GM23338 (cell line): ENCODE measurements at regions not wholly inside any gene's neighbourhood (a gene's known extent, or its start where the extent isn't known, plus 50 kb on each side); places are given as distances from the start of the nearest gene placed in this dataset.

ENCODE experiments used
- ATAC-seq: fragments of 200-7000 bp; cut with Tn5 transposase; 3 replicates; pipeline ENCODE4 v1.9.1; 2020
- DNase-seq: peaks from one replicate; pipeline ENCODE4 v3.0.0-alpha.2; 2015; ENCODE audit warnings: low spot score
- H2AFZ ChIP-seq: fragments of 200-600 bp; sonication (generic); 2 replicates; pipeline ENCODE4 v1.8.0; 2016; ENCODE audit warnings: antibody characterized with exemption, mild to moderate bottlenecking, moderate library complexity
- H3F3A ChIP-seq: fragments of 200-600 bp; sonication (generic); replicated peaks from 2 replicates; pipeline ENCODE4 v1.8.0; 2017; ENCODE audit warnings: antibody characterized with exemption, mixed run types, low read depth
- H3K27ac ChIP-seq: fragments of 200-600 bp; sonication (generic); 2 replicates; pipeline ENCODE4 v1.6.1; 2016; ENCODE audit warnings: low read depth
- H3K27me3 ChIP-seq: fragments of 200-600 bp; sonication (generic); 2 replicates; pipeline ENCODE4 v1.8.0; 2016; ENCODE audit warnings: mild to moderate bottlenecking, mixed run types, moderate library complexity; ENCODE audit not compliant: insufficient read depth
- H3K36me3 ChIP-seq: fragments of 200-600 bp; sonication (generic); 2 replicates; pipeline ENCODE4 v1.8.0; 2016; ENCODE audit warnings: mild to moderate bottlenecking; ENCODE audit not compliant: insufficient read depth
- H3K4me1 ChIP-seq: fragments of 200-600 bp; sonication (generic); 2 replicates; pipeline ENCODE4 v1.8.0; 2016; ENCODE audit warnings: mild to moderate bottlenecking, moderate library complexity; ENCODE audit not compliant: insufficient read depth
- H3K4me2 ChIP-seq: fragments of 200-600 bp; sonication (generic); 2 replicates; pipeline ENCODE4 v1.7.1; 2017; ENCODE audit warnings: mixed run types
- H3K4me3 ChIP-seq: fragments of 200-600 bp; sonication (generic); 2 replicates; pipeline ENCODE4 v1.6.1; 2016; ENCODE audit warnings: mixed run types
- H3K79me2 ChIP-seq: fragments of 200-600 bp; sonication (generic); replicated peaks from 2 replicates; pipeline ENCODE4 v1.8.0; 2017; ENCODE audit warnings: mild to moderate bottlenecking; ENCODE audit not compliant: insufficient read depth
- H3K9me2 ChIP-seq: fragments of 200-600 bp; sonication (generic); 2 replicates; pipeline ENCODE4 v1.8.0; 2017; ENCODE audit not compliant: insufficient read depth
- H4K20me1 ChIP-seq: fragments of 200-600 bp; sonication (generic); replicated peaks from 2 replicates; pipeline ENCODE4 v1.8.0; 2017; ENCODE audit warnings: mild to moderate bottlenecking; ENCODE audit not compliant: insufficient read depth
- H3K27ac Mint-ChIP-seq: 2 replicates; pipeline ENCODE4 v1.8.0; 2020; ENCODE audit warnings: inconsistent platforms, mild to moderate bottlenecking, moderate library complexity, mixed read lengths
- H3K27me3 Mint-ChIP-seq: 3 replicates; pipeline ENCODE4 v1.8.0; 2022; ENCODE audit warnings: low read depth, mild to moderate bottlenecking, moderate library complexity, mixed read lengths, inconsistent platforms; ENCODE audit not compliant: insufficient read depth, poor library complexity
- H3K36me3 Mint-ChIP-seq: 3 replicates; pipeline ENCODE4 v1.8.0; 2021; ENCODE audit warnings: low read depth, mild to moderate bottlenecking, inconsistent platforms, moderate library complexity, mixed read lengths
- H3K4me1 Mint-ChIP-seq: 3 replicates; pipeline ENCODE4 v1.8.0; 2020; ENCODE audit warnings: mild to moderate bottlenecking, inconsistent platforms, mixed read lengths
- H3K4me3 Mint-ChIP-seq: 3 replicates; pipeline ENCODE4 v1.8.0; 2021; ENCODE audit warnings: moderate library complexity, mild to moderate bottlenecking, inconsistent platforms, mixed read lengths
- H3K9me3 Mint-ChIP-seq: 3 replicates; pipeline ENCODE4 v1.8.0; 2020; ENCODE audit warnings: moderate library complexity, mild to moderate bottlenecking, inconsistent platforms, mixed read lengths
- CREB1 ChIP-seq: fragments of 250-450 bp; sonication (Bioruptor Pico); IDR thresholded peaks from 2 replicates; pipeline ENCODE4 v1.5.0; 2020; ENCODE audit warnings: low read depth, mild to moderate bottlenecking, moderate library complexity
- EZH2 ChIP-seq: fragments of 200-600 bp; sonication (generic); IDR thresholded peaks from one replicate; pipeline ENCODE4 v1.8.0; 2017; ENCODE audit warnings: antibody characterized with exemption, mild to moderate bottlenecking, low read depth; ENCODE audit not compliant: unreplicated experiment
- EZH2phosphoT487 ChIP-seq: fragments of 200-600 bp; sonication (generic); IDR thresholded peaks from one replicate; pipeline ENCODE4 v1.8.1; 2018; ENCODE audit warnings: antibody characterized with exemption; ENCODE audit not compliant: unreplicated experiment
- NANOG ChIP-seq: IDR thresholded peaks from 2 replicates; pipeline ENCODE4 v1.6.1; 2016; ENCODE audit warnings: antibody characterized with exemption, borderline replicate concordance
- POLR2AphosphoS5 ChIP-seq: IDR thresholded peaks from 2 replicates; pipeline ENCODE4 v1.6.1; 2016; ENCODE audit warnings: antibody characterized with exemption, low read depth
- STAT1 ChIP-seq: IDR thresholded peaks from one replicate; pipeline ENCODE4 v1.6.1; 2016; ENCODE audit warnings: antibody characterized with exemption; ENCODE audit not compliant: unreplicated experiment
- ZNF114 ChIP-seq: fragments of 250-450 bp; sonication (Bioruptor Pico); IDR thresholded peaks from 2 replicates; pipeline ENCODE4 v1.5.0; 2020; ENCODE audit warnings: mild to moderate bottlenecking, moderate library complexity
- ZNF331 ChIP-seq: fragments of 250-450 bp; sonication (Bioruptor Pico); IDR thresholded peaks from 2 replicates; pipeline ENCODE4 v1.5.0; 2020; ENCODE audit warnings: low read depth, mild to moderate bottlenecking, moderate library complexity
- TF ChIP-seq, protein P1 (sequence below), 2 experiments: fragments of 200-600 bp in 1 of 2; sonication (generic) in 1 of 2; conservative IDR thresholded peaks; 2 replicates each; pipeline versions ENCODE4 v1.5.1 to v1.6.1; 2016 to 2017; ENCODE audit warnings: antibody characterized with exemption in 2 of 2, low read depth in 2 of 2, mild to moderate bottlenecking in 2 of 2, moderate library complexity in 1 of 2
- TF ChIP-seq, protein P2 (sequence below): IDR thresholded peaks from one replicate; pipeline ENCODE4 v1.6.1; 2018; ENCODE audit warnings: antibody characterized with exemption; ENCODE audit not compliant: unreplicated experiment
- TF ChIP-seq, protein P3 (sequence below): IDR thresholded peaks from 2 replicates; pipeline ENCODE4 v1.6.1; 2016; ENCODE audit warnings: antibody characterized with exemption

DNA sequence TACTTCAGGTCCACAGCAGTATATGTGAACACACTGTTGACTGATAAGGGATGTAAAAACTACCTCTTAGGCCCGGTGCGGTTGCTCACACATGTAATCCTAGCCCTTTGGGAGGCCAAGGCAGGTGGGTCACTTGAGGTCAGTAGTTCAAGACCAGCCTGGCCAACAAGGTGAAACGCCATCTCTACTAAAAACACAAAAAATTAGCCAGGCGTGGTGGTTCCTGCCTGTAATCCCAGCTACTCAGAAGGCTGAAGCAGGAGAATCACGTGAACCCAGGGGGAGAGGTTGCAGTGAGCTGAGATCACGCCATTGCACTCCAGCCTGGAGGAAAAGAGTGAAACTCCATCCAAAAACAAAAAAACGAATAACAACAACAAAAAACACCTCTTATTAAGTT, 194.6 kb upstream of the KCNMB2 start (continued):
- TF ChIP-seq, protein P1, sequence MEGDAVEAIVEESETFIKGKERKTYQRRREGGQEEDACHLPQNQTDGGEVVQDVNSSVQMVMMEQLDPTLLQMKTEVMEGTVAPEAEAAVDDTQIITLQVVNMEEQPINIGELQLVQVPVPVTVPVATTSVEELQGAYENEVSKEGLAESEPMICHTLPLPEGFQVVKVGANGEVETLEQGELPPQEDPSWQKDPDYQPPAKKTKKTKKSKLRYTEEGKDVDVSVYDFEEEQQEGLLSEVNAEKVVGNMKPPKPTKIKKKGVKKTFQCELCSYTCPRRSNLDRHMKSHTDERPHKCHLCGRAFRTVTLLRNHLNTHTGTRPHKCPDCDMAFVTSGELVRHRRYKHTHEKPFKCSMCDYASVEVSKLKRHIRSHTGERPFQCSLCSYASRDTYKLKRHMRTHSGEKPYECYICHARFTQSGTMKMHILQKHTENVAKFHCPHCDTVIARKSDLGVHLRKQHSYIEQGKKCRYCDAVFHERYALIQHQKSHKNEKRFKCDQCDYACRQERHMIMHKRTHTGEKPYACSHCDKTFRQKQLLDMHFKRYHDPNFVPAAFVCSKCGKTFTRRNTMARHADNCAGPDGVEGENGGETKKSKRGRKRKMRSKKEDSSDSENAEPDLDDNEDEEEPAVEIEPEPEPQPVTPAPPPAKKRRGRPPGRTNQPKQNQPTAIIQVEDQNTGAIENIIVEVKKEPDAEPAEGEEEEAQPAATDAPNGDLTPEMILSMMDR (conservative IDR thresholded peaks at IDR 0.05; ENCODE audit: low read depth in 2 of 2) = no peak

DNA sequence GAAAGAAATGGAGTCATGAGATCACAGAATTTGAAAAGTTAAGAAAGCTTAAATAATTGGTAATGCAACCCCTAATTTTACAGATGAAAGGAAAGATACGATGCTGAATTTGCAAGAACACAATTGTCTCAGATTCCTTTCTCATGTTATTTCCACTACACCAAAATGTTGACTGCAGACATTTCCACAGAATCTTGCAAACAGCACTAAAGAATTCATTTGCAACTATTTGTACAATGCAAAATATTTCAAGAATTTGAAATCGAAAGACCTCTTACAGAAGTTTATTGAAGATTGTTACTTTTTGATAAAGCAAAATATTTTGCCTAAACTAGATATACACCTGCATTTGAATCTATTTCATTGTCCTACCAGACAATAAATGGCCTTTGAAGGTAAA, 194.1 kb upstream of the KCNMB2 start:
- Mint-ChIP-seq H3K4me3 (no peak overlapping the region), H3K36me3 (no peaks in the 10 kb centered on the region), H3K27me3 (peaks cover 3% of the 10 kb centered on the region), H3K9me3 (no peaks in the 10 kb centered on the region), H3K27ac (peak overlapping the region; percentile 25; the same call in 1 of the 2 replicates), H3K4me1 (peaks cover 12% of the 10 kb centered on the region)
- ATAC-seq = no peak
- Histone ChIP-seq H4K20me1 (no peaks in the 10 kb centered on the region), H3K27me3 (no peaks in the 10 kb centered on the region), H3K4me2 (peak overlapping the region; percentile 3; the same call in 1 of the 2 replicates), H3K9me2 (no peaks in the 10 kb centered on the region), H3K36me3 (no peaks in the 10 kb centered on the region), H3K79me2 (no peaks in the 10 kb centered on the region), H3K4me1 (peaks cover 4% of the 10 kb centered on the region; the same call in 1 of the 2 replicates), H3F3A (no peaks in the 10 kb centered on the region), H2AFZ (no peak overlapping the region), H3K27ac (no peak overlapping the region), H3K4me3 (no peak overlapping the region)
- no peak for DNase-seq
- TF ChIP-seq NANOG (no peak), EZH2 (no peak), ZNF331 (no peak), EZH2phosphoT487 (no peak), STAT1 (no peak), ZNF114 (CRISPR knock-in tag) (no peak), POLR2AphosphoS5 (no peak), CREB1 (no peak)
- TF ChIP-seq, protein P2, sequence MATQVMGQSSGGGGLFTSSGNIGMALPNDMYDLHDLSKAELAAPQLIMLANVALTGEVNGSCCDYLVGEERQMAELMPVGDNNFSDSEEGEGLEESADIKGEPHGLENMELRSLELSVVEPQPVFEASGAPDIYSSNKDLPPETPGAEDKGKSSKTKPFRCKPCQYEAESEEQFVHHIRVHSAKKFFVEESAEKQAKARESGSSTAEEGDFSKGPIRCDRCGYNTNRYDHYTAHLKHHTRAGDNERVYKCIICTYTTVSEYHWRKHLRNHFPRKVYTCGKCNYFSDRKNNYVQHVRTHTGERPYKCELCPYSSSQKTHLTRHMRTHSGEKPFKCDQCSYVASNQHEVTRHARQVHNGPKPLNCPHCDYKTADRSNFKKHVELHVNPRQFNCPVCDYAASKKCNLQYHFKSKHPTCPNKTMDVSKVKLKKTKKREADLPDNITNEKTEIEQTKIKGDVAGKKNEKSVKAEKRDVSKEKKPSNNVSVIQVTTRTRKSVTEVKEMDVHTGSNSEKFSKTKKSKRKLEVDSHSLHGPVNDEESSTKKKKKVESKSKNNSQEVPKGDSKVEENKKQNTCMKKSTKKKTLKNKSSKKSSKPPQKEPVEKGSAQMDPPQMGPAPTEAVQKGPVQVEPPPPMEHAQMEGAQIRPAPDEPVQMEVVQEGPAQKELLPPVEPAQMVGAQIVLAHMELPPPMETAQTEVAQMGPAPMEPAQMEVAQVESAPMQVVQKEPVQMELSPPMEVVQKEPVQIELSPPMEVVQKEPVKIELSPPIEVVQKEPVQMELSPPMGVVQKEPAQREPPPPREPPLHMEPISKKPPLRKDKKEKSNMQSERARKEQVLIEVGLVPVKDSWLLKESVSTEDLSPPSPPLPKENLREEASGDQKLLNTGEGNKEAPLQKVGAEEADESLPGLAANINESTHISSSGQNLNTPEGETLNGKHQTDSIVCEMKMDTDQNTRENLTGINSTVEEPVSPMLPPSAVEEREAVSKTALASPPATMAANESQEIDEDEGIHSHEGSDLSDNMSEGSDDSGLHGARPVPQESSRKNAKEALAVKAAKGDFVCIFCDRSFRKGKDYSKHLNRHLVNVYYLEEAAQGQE = no peak
- TF ChIP-seq, protein P3, sequence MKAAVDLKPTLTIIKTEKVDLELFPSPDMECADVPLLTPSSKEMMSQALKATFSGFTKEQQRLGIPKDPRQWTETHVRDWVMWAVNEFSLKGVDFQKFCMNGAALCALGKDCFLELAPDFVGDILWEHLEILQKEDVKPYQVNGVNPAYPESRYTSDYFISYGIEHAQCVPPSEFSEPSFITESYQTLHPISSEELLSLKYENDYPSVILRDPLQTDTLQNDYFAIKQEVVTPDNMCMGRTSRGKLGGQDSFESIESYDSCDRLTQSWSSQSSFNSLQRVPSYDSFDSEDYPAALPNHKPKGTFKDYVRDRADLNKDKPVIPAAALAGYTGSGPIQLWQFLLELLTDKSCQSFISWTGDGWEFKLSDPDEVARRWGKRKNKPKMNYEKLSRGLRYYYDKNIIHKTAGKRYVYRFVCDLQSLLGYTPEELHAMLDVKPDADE = no peak
- TF ChIP-seq, protein P1 (conservative IDR thresholded peaks at IDR 0.05; ENCODE audit: low read depth in 2 of 2) = no peak
